Activated CD8-positive, alpha-beta T cell treated with anti-CD3 and anti-CD28 coated beads, Interleukin-2, amount 10 ng/mL, durations not matched to agents 7 days and 5 days (primary cell): ENCODE measurements at regions not wholly inside any gene's neighbourhood (a gene's known extent, or its start where the extent isn't known, plus 50 kb on each side); places are given as distances from the start of the nearest gene placed in this dataset.

Source experiments
- ATAC-seq: fragments of 150-1000 bp; cut with Tn5 transposase; one replicate; pipeline ENCODE4 v1.10.0; 2021; ENCODE audit warnings: moderate library complexity
- CTCF ChIA-PET: fragments of 350-600 bp; sonication (Branson Sonifier 250); formaldehyde crosslinking; loops from one replicate; lab custom pipeline; 2021; ENCODE audit warnings: antibody characterized with exemption; lab: Charles Lee
- POLR2A ChIA-PET: fragments of 350-600 bp; sonication (Branson Sonifier 250); formaldehyde crosslinking; loops from one replicate; lab custom pipeline; 2021; ENCODE audit warnings: antibody characterized with exemption; lab: Charles Lee
- DNase-seq: peaks from one replicate; pipeline ENCODE4 v3.0.0-alpha.2; 2020
- H3K27ac Mint-ChIP-seq: one replicate; pipeline ENCODE4 v1.8.0; 2021; ENCODE audit warnings: mild to moderate bottlenecking, mixed read lengths
- H3K27me3 Mint-ChIP-seq: one replicate; pipeline ENCODE4 v1.8.0; 2021; ENCODE audit warnings: low read depth, mixed read lengths
- H3K36me3 Mint-ChIP-seq: one replicate; pipeline ENCODE4 v1.8.0; 2021; ENCODE audit warnings: low read depth, mixed read lengths
- H3K4me1 Mint-ChIP-seq: one replicate; pipeline ENCODE4 v1.8.0; 2021; ENCODE audit warnings: low read depth, mixed read lengths
- H3K4me3 Mint-ChIP-seq: one replicate; pipeline ENCODE4 v1.8.0; 2021; ENCODE audit warnings: mild to moderate bottlenecking, mixed read lengths
- H3K9me3 Mint-ChIP-seq: one replicate; pipeline ENCODE4 v1.8.0; 2022; ENCODE audit warnings: mixed read lengths; ENCODE audit not compliant: insufficient read depth

GRCh38 chr18:51908598-51908944 is 431.4 kb upstream of the DCC start:
- Mint-ChIP-seq H3K9me3 (no peaks in the 10 kb centered on the region), H3K27ac (no peak overlapping the region), H3K36me3 (no peaks in the 10 kb centered on the region), H3K4me1 (no peaks in the 10 kb centered on the region), H3K27me3 (no peaks in the 10 kb centered on the region), H3K4me3 (no peak overlapping the region)
- ChIA-PET POLR2A (no interaction called here), CTCF (no interaction called here)
- DNase-seq (no peak), ATAC-seq (no peak)

- no peaks in the 10 kb centered on the region for H3K4me1 Mint-ChIP-seq
- H3K27me3 Mint-ChIP-seq = no peaks in the 10 kb centered on the region
- no peaks in the 10 kb centered on the region for H3K9me3 Mint-ChIP-seq
- DNase-seq (no peak), ATAC-seq (no peak)
- H3K4me3 Mint-ChIP-seq = no peak overlapping the region
- POLR2A ChIA-PET = no interaction called here
- H3K36me3 Mint-ChIP-seq = no peaks in the 10 kb centered on the region
- H3K27ac Mint-ChIP-seq = no peak overlapping the region
- CTCF ChIA-PET = no interaction called here
These were observed 428.4 kb upstream of the DCC start for GRCh38 chr18:51911584-51911983.

- Mint-ChIP-seq H3K27ac (no peak overlapping the region), H3K9me3 (no peaks in the 10 kb centered on the region), H3K4me3 (no peak overlapping the region), H3K36me3 (no peaks in the 10 kb centered on the region), H3K27me3 (no peaks in the 10 kb centered on the region), H3K4me1 (no peaks in the 10 kb centered on the region)
- DNase-seq (no peak), ATAC-seq (no peak)
- ChIA-PET POLR2A (no interaction called here), CTCF (no interaction called here)
These were observed 427.6 kb upstream of the DCC start for GRCh38 chr18:51912381-51912780.

- ATAC-seq (no peak), DNase-seq (no peak)
- CTCF ChIA-PET = no interaction called here
- H3K4me1 Mint-ChIP-seq = no peaks in the 10 kb centered on the region
- no peaks in the 10 kb centered on the region for H3K27me3 Mint-ChIP-seq
- no peak overlapping the region for H3K4me3 Mint-ChIP-seq
- H3K9me3 Mint-ChIP-seq = no peaks in the 10 kb centered on the region
- no peaks in the 10 kb centered on the region for H3K36me3 Mint-ChIP-seq
- H3K27ac Mint-ChIP-seq = no peak overlapping the region
- POLR2A ChIA-PET = no interaction called here
These were observed 424.8 kb upstream of the DCC start for GRCh38 chr18:51915176-51915575.

- Mint-ChIP-seq H3K9me3 (peaks cover 3% of the 10 kb centered on the region), H3K27ac (no peak overlapping the region), H3K27me3 (no peaks in the 10 kb centered on the region), H3K36me3 (no peaks in the 10 kb centered on the region), H3K4me3 (no peak overlapping the region), H3K4me1 (no peaks in the 10 kb centered on the region)
- CTCF ChIA-PET = no interaction called here
- DNase-seq = no peak
- POLR2A ChIA-PET = no interaction called here
- no peak for ATAC-seq
These were observed 418.1 kb upstream of the DCC start for GRCh38 chr18:51921862-51922261.

GRCh38 chr18:51933903-51934302 is 406.1 kb upstream of the DCC start:
- Mint-ChIP-seq H3K4me3 (no peak overlapping the region), H3K27me3 (no peaks in the 10 kb centered on the region), H3K9me3 (peaks cover 4% of the 10 kb centered on the region), H3K4me1 (no peaks in the 10 kb centered on the region), H3K36me3 (no peaks in the 10 kb centered on the region), H3K27ac (no peak overlapping the region)
- no peak for ATAC-seq
- POLR2A ChIA-PET = no interaction called here
- DNase-seq = no peak
- CTCF ChIA-PET = no interaction called here

- no peak for ATAC-seq
- DNase-seq = no peak
- CTCF ChIA-PET = no interaction called here
- Mint-ChIP-seq H3K4me1 (no peaks in the 10 kb centered on the region), H3K27me3 (no peaks in the 10 kb centered on the region), H3K36me3 (no peaks in the 10 kb centered on the region), H3K4me3 (no peak overlapping the region), H3K27ac (no peak overlapping the region), H3K9me3 (no peaks in the 10 kb centered on the region)
- POLR2A ChIA-PET = no interaction called here
These were observed 403.9 kb upstream of the DCC start for GRCh38 chr18:51936115-51936514.

- no peaks in the 10 kb centered on the region for H3K27me3 Mint-ChIP-seq
- H3K4me3 Mint-ChIP-seq = no peak overlapping the region
- CTCF ChIA-PET = no interaction called here
- no peak overlapping the region for H3K27ac Mint-ChIP-seq
- POLR2A ChIA-PET = no interaction called here
- ATAC-seq (no peak), DNase-seq (no peak)
- H3K36me3 Mint-ChIP-seq = no peaks in the 10 kb centered on the region
- no peaks in the 10 kb centered on the region for H3K9me3 Mint-ChIP-seq
- H3K4me1 Mint-ChIP-seq = no peaks in the 10 kb centered on the region
These were observed 398.0 kb upstream of the DCC start for GRCh38 chr18:51941999-51942398.

GRCh38 chr18:51943281-51943680 is 396.7 kb upstream of the DCC start:
- DNase-seq (no peak), ATAC-seq (no peak)
- no peak overlapping the region for H3K27ac Mint-ChIP-seq
- no peaks in the 10 kb centered on the region for H3K9me3 Mint-ChIP-seq
- H3K4me1 Mint-ChIP-seq = no peaks in the 10 kb centered on the region
- no peak overlapping the region for H3K4me3 Mint-ChIP-seq
- ChIA-PET POLR2A (no interaction called here), CTCF (no interaction called here)
- no peaks in the 10 kb centered on the region for H3K36me3 Mint-ChIP-seq
- no peaks in the 10 kb centered on the region for H3K27me3 Mint-ChIP-seq

GRCh38 chr18:51946946-51947345 is 393.1 kb upstream of the DCC start:
- Mint-ChIP-seq H3K4me1 (no peaks in the 10 kb centered on the region), H3K9me3 (no peaks in the 10 kb centered on the region), H3K27me3 (no peaks in the 10 kb centered on the region), H3K4me3 (no peak overlapping the region), H3K36me3 (no peaks in the 10 kb centered on the region), H3K27ac (no peak overlapping the region)
- DNase-seq (no peak), ATAC-seq (no peak)
- ChIA-PET CTCF (no interaction called here), POLR2A (no interaction called here)

- DNase-seq (no peak), ATAC-seq (no peak)
- CTCF ChIA-PET = no interaction called here
- Mint-ChIP-seq H3K27me3 (no peaks in the 10 kb centered on the region), H3K4me3 (no peak overlapping the region), H3K27ac (no peak overlapping the region), H3K4me1 (no peaks in the 10 kb centered on the region), H3K9me3 (peaks cover 3% of the 10 kb centered on the region), H3K36me3 (no peaks in the 10 kb centered on the region)
- POLR2A ChIA-PET = no interaction called here
These were observed 387.2 kb upstream of the DCC start for GRCh38 chr18:51952844-51953243.

- no peak overlapping the region for H3K27ac Mint-ChIP-seq
- DNase-seq (no peak), ATAC-seq (no peak)
- H3K4me1 Mint-ChIP-seq = no peaks in the 10 kb centered on the region
- H3K9me3 Mint-ChIP-seq = peaks cover 3% of the 10 kb centered on the region
- ChIA-PET CTCF (no interaction called here), POLR2A (no interaction called here)
- no peak overlapping the region for H3K4me3 Mint-ChIP-seq
- H3K36me3 Mint-ChIP-seq = no peaks in the 10 kb centered on the region
- no peaks in the 10 kb centered on the region for H3K27me3 Mint-ChIP-seq
These were observed 386.5 kb upstream of the DCC start for GRCh38 chr18:51953521-51953920.

- Mint-ChIP-seq H3K4me1 (no peaks in the 10 kb centered on the region), H3K9me3 (peaks cover 3% of the 10 kb centered on the region), H3K27me3 (no peaks in the 10 kb centered on the region), H3K4me3 (no peak overlapping the region), H3K36me3 (no peaks in the 10 kb centered on the region), H3K27ac (no peak overlapping the region)
- DNase-seq (no peak), ATAC-seq (no peak)
- CTCF ChIA-PET = no interaction called here
- POLR2A ChIA-PET = no interaction called here
These were observed 384.9 kb upstream of the DCC start for GRCh38 chr18:51955136-51955535.
